GM08714 (cell line): ENCODE measurements at regions not wholly inside any gene's neighbourhood (a gene's known extent, or its start where the extent isn't known, plus 50 kb on each side); places are given as distances from the start of the nearest gene placed in this dataset.

Experiments
- H3K4me3 ChIP-seq: fragments of 200-500 bp; sonication (Bioruptor generic); 2 replicates; pipeline ENCODE4 v1.5.1; 2014; ENCODE audit warnings: mild to moderate bottlenecking, low read length, inconsistent platforms
- ZNF274 ChIP-seq: IDR thresholded peaks from 2 replicates; pipeline ENCODE4 v1.6.1; 2012; ENCODE audit warnings: mild to moderate bottlenecking, low read depth, low read length

DNA sequence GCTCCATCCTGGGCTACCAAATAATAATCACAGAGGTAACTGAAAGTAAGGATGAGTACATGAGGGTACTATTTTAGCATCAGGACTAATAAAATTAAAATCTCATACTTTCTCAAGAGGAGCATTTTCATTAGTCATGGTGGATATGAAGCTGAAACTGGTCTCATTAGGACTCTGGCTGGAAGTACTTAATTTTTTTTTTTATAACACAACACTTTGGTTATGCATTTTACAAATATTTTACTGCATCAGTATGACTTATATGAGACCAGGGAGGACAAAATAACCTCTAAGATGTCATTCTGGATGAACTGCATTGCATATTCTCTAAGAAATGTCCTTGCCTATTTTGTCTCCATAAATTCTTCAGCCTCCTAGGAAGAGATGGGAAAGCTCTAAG is 290.9 kb downstream of the HLX start:
- no peak overlapping the region for H3K4me3 ChIP-seq
- no peak for TF ChIP-seq ZNF274

GRCh38 chr1:221171768-221172167 is 292.5 kb downstream of the HLX start:
- TF ChIP-seq ZNF274: no peak
- no peak overlapping the region for H3K4me3 ChIP-seq

DNA sequence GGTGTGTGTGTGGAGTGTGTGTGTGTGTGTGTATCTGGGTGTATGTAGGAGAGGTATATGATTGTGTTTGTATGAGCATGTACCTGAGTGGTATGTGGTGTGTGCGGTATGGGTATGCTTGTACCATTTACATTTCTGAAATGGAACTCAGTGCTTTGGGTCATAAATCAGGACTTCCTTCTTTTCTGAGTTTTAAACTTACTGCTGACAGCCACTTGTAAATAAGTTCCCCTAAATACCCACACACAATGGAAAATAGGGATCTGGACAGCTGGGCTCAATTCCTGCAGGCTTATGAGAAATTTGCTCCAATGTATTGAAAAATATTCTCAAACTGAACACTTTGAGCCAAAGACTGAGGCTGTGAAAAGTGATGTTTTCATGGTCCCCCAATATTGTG is 293.6 kb downstream of the HLX start:
- H3K4me3 ChIP-seq: no peak overlapping the region
- TF ChIP-seq ZNF274: no peak

DNA sequence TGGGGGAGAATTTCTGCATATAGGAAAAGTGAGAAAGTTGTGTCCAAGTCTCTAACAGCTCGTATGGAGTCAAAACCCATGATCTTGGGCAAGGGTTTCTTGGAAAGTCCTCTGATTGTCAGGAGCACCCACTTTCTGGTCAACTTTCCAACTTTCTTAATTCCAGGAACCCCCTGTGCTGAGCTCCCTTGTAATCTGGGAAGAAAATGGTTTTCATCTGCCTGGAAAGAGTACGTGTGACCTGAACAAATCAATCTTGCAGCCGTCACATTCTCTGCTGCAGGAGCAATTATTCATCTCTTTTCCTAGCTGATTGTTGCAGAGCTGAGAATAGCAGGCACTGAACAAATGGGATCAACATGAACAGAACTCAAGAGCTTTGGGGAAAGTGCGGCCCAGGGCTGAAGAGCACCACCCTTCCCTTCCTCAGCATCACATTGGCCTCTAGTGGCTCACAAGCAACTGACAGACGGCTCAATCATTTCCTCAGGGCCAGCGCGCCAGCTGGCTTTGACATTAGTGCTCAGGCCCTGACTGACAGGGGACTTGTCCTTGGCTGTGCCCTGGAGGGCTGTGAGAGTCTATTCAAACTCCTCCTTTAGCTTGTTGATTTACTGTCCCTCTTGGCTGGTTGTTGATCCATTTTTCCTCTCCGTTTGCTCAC is 295.2 kb downstream of the HLX start:
- H3K4me3 ChIP-seq: no peak overlapping the region
- no peak for TF ChIP-seq ZNF274

DNA sequence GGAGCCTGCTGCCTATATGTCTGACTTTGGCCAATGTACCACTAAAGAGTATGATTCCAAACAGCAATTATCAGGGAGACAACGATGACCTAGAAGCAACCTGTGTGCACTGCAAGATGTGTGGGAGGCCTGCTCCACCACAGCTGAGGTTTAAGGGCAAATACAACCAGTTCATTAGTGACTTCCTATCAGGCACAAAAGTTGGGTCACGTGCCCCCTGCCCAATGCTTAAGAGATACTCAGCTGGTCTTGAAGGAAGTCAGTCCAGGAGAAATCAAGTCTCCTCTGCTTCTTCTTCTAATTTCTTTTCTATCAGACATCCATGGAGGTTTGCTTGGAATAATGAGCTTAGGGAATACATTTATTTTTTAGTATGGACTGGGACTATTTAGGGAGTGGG is 296.0 kb downstream of the HLX start:
- no peak for TF ChIP-seq ZNF274
- H3K4me3 ChIP-seq: no peak overlapping the region

- no peak overlapping the region for H3K4me3 ChIP-seq
- TF ChIP-seq ZNF274: no peak
Measured at GRCh38 chr1:221180704-221181368, 301.6 kb downstream of the HLX start.

DNA sequence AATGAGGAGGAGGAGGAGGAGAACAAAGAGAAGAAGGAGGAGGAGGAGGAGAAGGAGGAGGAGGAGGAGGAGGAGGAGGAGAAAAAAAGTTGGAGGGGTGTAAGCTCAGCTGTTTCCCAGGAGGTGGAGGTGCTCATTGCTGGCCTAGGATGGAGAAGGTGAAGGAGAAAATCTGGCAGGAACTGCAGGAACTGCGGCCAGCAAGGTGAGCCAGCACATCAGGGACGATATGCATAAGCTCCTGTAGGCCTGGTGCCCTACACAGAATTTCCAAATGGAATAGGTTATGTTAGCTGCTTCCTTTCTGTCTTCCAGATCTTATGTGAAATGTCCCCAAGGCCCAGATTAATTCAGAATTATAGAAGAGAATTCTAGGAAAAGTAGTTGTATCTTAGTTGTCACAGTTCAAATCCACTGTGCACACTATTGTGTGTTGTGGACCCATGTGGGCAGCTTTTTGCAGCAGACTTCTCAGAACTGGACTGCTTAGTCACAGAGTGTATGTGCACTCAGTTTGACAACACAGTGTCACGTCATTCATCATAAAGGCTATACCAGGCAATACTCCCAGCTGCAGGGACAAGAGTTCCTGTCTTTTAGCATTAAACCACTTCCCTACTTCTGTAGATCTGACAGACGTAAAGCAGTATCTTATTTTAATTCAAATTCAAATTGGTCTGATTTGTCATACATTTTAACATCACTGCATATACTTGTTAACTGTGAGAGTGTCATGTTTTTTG is 303.7 kb downstream of the HLX start:
- no peak overlapping the region for H3K4me3 ChIP-seq
- no peak for TF ChIP-seq ZNF274

DNA sequence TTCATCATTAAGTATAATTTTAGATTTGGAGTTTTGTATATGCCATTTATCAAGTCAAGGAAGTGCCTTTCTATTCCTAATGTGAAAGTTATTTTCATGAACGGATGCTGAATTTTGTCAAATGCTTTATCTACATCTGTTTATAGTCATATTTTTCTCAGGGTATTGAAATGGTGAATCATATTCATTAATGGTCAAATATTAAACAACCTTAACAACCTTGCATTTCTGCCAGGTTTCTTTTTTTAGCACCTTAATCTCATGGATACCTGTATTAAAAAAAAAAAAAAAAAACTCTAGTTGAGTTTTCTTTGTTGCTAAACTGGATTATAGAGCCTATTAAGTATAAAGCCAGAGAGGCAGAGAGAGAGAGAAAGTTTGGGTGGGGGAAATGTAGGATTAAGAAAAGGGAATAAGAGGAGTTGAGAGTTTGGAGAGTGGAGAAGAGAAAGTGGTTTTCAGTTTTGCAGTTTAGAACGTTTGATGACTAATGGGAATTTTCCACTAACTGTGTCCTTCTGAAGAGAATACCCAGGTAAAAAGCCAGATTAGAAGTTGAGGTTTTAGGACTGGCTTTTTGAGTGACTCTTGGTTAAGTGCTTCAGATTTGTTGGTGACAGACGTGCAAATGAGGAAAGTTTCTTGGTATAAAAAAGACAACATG is 305.0 kb downstream of the HLX start:
- H3K4me3 ChIP-seq: no peak overlapping the region
- TF ChIP-seq ZNF274: no peak

- H3K4me3 ChIP-seq: no peak overlapping the region
- no peak for TF ChIP-seq ZNF274
Measured at GRCh38 chr1:221187174-221187573, 307.9 kb downstream of the HLX start.

GRCh38 chr1:221188458-221188857 is 309.2 kb downstream of the HLX start:
- no peak overlapping the region for H3K4me3 ChIP-seq
- no peak for TF ChIP-seq ZNF274

DNA sequence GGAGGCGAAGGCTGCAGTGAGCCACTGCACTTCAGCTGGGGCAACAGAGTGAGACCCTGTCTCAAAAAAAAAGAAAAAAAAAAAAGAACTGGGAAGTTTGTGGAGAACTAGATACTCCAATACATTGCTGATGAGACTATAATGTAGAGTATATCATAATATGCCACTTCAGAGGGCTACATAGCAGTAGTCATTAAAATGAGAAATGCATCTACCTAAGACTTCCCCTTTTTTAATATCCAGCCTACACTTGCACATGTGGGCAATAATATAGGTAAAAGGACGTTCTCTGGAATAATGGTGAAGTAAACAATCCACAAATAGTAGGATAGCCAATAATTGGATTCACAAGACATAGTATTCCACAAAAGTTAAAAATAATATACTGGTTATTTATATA is 311.0 kb downstream of the HLX start:
- TF ChIP-seq ZNF274: no peak
- no peak overlapping the region for H3K4me3 ChIP-seq

DNA sequence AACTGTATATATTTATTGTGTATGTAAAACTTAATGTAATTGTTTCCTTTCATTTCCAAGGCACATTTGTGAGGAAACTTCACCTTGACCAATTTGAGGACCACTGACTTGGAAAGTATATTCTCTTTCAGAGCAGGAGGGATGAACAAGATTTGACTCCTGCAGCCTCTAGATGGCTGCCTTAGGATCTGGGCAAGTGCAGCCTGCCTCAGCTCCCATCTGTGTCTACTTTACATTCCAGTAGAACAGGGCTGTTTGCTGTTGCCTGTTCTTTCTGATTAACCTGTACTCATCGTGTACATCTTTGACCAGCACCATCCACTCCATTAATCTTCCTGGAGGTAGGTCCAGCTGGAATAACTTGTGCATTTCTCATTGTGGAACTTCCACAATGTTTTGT is 312.8 kb downstream of the HLX start:
- TF ChIP-seq ZNF274: no peak
- H3K4me3 ChIP-seq: no peak overlapping the region

GRCh38 chr1:221200464-221200863 is 321.2 kb downstream of the HLX start:
- H3K4me3 ChIP-seq: no peak overlapping the region
- no peak for TF ChIP-seq ZNF274

- no peak for TF ChIP-seq ZNF274
- H3K4me3 ChIP-seq: no peak overlapping the region
Measured at GRCh38 chr1:221201773-221202172, 322.5 kb downstream of the HLX start.
